SK-N-SH (cell line): ENCODE measurements at regions not wholly inside any gene's neighbourhood (a gene's known extent, or its start where the extent isn't known, plus 50 kb on each side); places are given as distances from the start of the nearest gene placed in this dataset.

Experiments used
- JUND ChIP-seq: IDR thresholded peaks from 2 replicates; pipeline ENCODE4 v1.4.0; 2012
- SMC3 ChIP-seq: IDR thresholded peaks from 2 replicates; pipeline ENCODE4 v1.6.1; 2012; ENCODE audit warnings: low read depth, low read length, improper control_type of control experiment

DNA sequence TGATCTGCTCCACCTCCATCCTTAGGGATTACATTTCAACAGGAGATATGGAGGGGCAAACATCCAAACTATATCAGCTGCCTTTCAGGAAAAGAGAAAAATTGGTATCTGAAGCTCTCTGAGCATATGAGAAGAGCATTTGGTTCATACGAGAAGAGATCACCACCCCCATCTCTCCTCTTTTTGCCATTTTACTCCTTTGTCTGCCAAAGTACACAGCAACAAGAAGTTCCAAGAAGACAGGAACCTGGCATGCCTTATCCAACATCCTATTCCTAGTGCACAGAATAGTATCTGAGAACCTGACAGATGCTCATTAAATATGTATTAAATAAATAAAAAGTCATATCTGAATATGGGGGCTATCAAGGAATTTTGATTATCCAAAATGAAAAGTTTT, 142.5 kb upstream of the PKN2 start:
- TF ChIP-seq JUND = no peak
- no peak for TF ChIP-seq SMC3
